Neuronal stem cell (in vitro differentiated cells): ENCODE measurements at regions not wholly inside any gene's neighbourhood (a gene's known extent, or its start where the extent isn't known, plus 50 kb on each side); places are given as distances from the start of the nearest gene placed in this dataset.

Experiments
- DNase-seq: peaks from one replicate; pipeline ENCODE4 v3.0.0-alpha.2; 2013; ENCODE audit warnings: low spot score
- H2AFZ ChIP-seq: one replicate; pipeline ENCODE4 v1.6.1; 2013; ENCODE audit warnings: mild to moderate bottlenecking, low read length, inconsistent platforms
- H2AK5ac ChIP-seq: 2 replicates; pipeline ENCODE4 v1.6.1; 2013; ENCODE audit warnings: low read depth, mild to moderate bottlenecking, inconsistent platforms, low read length, moderate library complexity, mixed read lengths
- H2BK120ac ChIP-seq: 2 replicates; pipeline ENCODE4 v1.6.1; 2013; ENCODE audit warnings: low read depth, mild to moderate bottlenecking, inconsistent platforms, low read length, moderate library complexity, mixed read lengths
- H2BK12ac ChIP-seq: one replicate; pipeline ENCODE4 v1.6.1; 2013; ENCODE audit warnings: low read length, inconsistent platforms
- H2BK15ac ChIP-seq: 2 replicates; pipeline ENCODE4 v1.6.1; 2013; ENCODE audit warnings: mild to moderate bottlenecking, low read length, inconsistent platforms, mixed read lengths
- H2BK5ac ChIP-seq: one replicate; pipeline ENCODE4 v1.6.1; 2013; ENCODE audit warnings: inconsistent platforms, mild to moderate bottlenecking, low read length, moderate library complexity
- H3K14ac ChIP-seq: one replicate; pipeline ENCODE4 v1.6.1; 2013; ENCODE audit warnings: low read length, inconsistent platforms
- H3K18ac ChIP-seq: 2 replicates; pipeline ENCODE4 v1.6.1; 2013; ENCODE audit warnings: low read length, inconsistent platforms
- H3K23ac ChIP-seq: 2 replicates; pipeline ENCODE4 v1.6.1; 2013; ENCODE audit warnings: low read depth, mild to moderate bottlenecking, mixed read lengths, low read length, inconsistent platforms; ENCODE audit not compliant: poor library complexity
- H3K27ac ChIP-seq: replicated peaks from 3 replicates; pipeline ENCODE4 v1.5.1; 2013; ENCODE audit warnings: low read length, inconsistent platforms
- H3K27me3 ChIP-seq, 3 experiments: 2 replicates each; pipeline ENCODE4 v1.6.1; 2013; ENCODE audit warnings: low read length in 3 of 3, mild to moderate bottlenecking in 2 of 3, inconsistent platforms in 1 of 3, low read depth in 1 of 3, mixed read lengths in 1 of 3, moderate library complexity in 1 of 3; ENCODE audit not compliant: control insufficient read depth in 3 of 3, insufficient read depth in 3 of 3
- H3K36me3 ChIP-seq, 2 donors: replicated peaks in 1 of 2; 2 replicates each; pipeline ENCODE4 v1.6.1; 2013; ENCODE audit warnings: low read length in 2 of 2; ENCODE audit not compliant: control insufficient read depth in 2 of 2, insufficient read depth in 2 of 2
- H3K4ac ChIP-seq: 2 replicates; pipeline ENCODE4 v1.6.1; 2013; ENCODE audit warnings: inconsistent platforms, mild to moderate bottlenecking, low read length, moderate library complexity
- H3K4me1 ChIP-seq, 2 donors: 1 replicate in 1 of 2; 2 replicates in 1 of 2; pipeline ENCODE4 v1.6.1; 2013; ENCODE audit warnings: low read length in 2 of 2, low read depth in 1 of 2; ENCODE audit not compliant: control insufficient read depth in 2 of 2, insufficient read depth in 1 of 2
- H3K4me2 ChIP-seq: one replicate; pipeline ENCODE4 v1.6.1; 2013; ENCODE audit warnings: mild to moderate bottlenecking, low read length, inconsistent platforms; ENCODE audit not compliant: insufficient read depth, poor library complexity, severe bottlenecking
- H3K4me3 ChIP-seq, 2 donors: 2 replicates each; pipeline ENCODE4 v1.5.1; 2013; ENCODE audit warnings: low read length in 2 of 2, mild to moderate bottlenecking in 2 of 2, inconsistent platforms in 1 of 2, moderate library complexity in 1 of 2
- H3K79me1 ChIP-seq: one replicate; pipeline ENCODE4 v1.6.1; 2013; ENCODE audit warnings: low read depth, mild to moderate bottlenecking, inconsistent platforms, low read length, moderate library complexity
- H3K9ac ChIP-seq: one replicate; pipeline ENCODE4 v1.6.1; 2013; ENCODE audit warnings: mild to moderate bottlenecking, low read depth, low read length, inconsistent platforms; ENCODE audit not compliant: poor library complexity
- H3K9me3 ChIP-seq, 2 donors: replicated peaks in 1 of 2; 2 replicates each; pipeline versions ENCODE3 to v1.6.1; 2013; ENCODE audit warnings: low read length in 2 of 2, mild to moderate bottlenecking in 2 of 2, inconsistent platforms in 1 of 2, low read depth in 1 of 2, mixed read lengths in 1 of 2, moderate library complexity in 1 of 2; ENCODE audit not compliant: control insufficient read depth in 2 of 2, insufficient read depth in 1 of 2
- H4K8ac ChIP-seq: one replicate; pipeline ENCODE4 v1.6.1; 2013; ENCODE audit warnings: low read depth, mild to moderate bottlenecking, inconsistent platforms, low read length, moderate library complexity
- H4K91ac ChIP-seq: one replicate; pipeline ENCODE4 v1.6.1; 2013; ENCODE audit warnings: low read length, low read depth, mild to moderate bottlenecking, inconsistent platforms; ENCODE audit not compliant: poor library complexity
- WGBS, 2 donors: extraction: QIAGEN DNeasy Blood & Tissue Kit; methylation state at CpG; one replicate each; pipeline ENCODE4 v1.1.7; 2013; ENCODE audit warnings: missing lambda C conversion rate in 2 of 2, mixed read lengths in 1 of 2; ENCODE audit not compliant: insufficient read length in 2 of 2, insufficient replicate concordance in 1 of 2; ENCODE audit errors: extremely low coverage in 2 of 2; 5-methylcytosine and 5-hydroxymethylcytosine counted together

DNA sequence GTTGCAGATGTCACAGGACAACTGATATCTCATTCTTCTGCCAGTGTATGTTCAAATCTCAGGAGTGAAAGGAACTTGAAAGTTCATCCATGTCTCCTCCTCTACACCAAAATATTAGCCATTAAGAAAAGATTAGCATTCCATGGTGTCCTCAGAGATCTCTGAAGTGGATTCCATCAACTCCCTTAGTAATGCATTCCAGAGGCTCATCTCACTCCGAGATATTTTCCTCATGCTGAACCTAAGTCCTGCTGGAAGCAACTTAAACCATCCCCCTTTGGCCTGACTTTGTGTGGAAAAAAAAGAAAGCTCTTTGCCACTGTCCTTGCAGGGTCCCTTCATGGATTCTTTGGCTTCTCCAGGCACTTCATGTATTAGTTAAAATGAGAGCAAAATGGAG lies 155.7 kb upstream of the ZNF462 start:
- no peak overlapping the region for H2BK5ac ChIP-seq
- H3K36me3 ChIP-seq = no peaks in the 10 kb centered on the region
- H3K27ac ChIP-seq = no peak overlapping the region
- H2BK12ac ChIP-seq = no peak overlapping the region
- H3K4me2 ChIP-seq = no peak overlapping the region
- no peak overlapping the region for H2BK120ac ChIP-seq
- no peaks in the 10 kb centered on the region for H3K27me3 ChIP-seq
- no peak overlapping the region for H2AFZ ChIP-seq
- no peak for DNase-seq
- H3K14ac ChIP-seq = no peak overlapping the region
- H3K79me1 ChIP-seq = no peaks in the 10 kb centered on the region
- no CpG with 5 or more reads among the region's 1 CpG for WGBS, 2 donors
- H3K4me3 ChIP-seq = no peak overlapping the region
- no peak overlapping the region for H3K18ac ChIP-seq
- H2BK15ac ChIP-seq = no peak overlapping the region
- H2AK5ac ChIP-seq = no peak overlapping the region
- H4K8ac ChIP-seq = no peak overlapping the region
- H3K9me3 ChIP-seq = no peaks in the 10 kb centered on the region
- no peak overlapping the region for H4K91ac ChIP-seq
- no peaks in the 10 kb centered on the region for H3K4me1 ChIP-seq
- H3K9ac ChIP-seq = no peak overlapping the region
- H3K4ac ChIP-seq = no peak overlapping the region
- no peak overlapping the region for H3K23ac ChIP-seq

DNA sequence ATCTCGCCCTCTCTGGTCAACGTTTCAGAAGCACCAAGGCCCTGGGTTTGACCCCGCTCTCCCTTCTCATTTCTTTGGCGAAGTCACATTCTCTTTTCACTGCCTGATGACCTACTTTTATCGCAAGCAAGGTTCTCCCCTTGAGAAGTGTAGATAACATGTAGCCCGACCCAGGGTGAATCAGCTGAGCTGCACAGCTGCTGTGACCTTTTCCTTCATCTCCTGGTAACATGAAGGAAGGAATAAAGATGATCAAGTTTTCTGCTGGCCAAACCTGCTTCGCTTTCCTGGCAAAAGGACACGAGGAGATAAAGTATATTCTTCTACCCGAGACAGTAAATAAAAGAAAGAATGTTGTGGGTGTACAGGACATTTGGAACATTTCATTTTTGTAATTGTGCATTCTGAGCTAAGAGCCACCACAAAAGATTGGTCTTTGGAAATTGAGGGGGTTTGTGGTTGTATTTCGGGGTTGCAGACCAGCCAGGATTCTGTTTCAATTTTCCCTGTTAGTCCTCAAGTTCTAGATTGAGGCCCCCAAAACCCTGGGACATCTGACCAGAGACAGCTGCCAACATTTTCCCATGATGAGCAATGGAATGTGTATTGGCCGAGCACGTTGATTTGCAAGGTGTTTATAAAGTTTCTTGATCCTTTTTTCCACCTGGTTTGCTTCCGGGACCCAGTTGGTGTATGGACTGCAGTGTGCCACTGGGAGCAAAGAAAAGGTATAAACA lies 155.1 kb upstream of the ZNF462 start:
- H3K36me3 ChIP-seq = no peaks in the 10 kb centered on the region
- H3K4me3 ChIP-seq = no peak overlapping the region
- H2BK15ac ChIP-seq = no peak overlapping the region
- H3K4ac ChIP-seq = no peak overlapping the region
- H2BK120ac ChIP-seq = no peak overlapping the region
- H4K91ac ChIP-seq = no peak overlapping the region
- no peak overlapping the region for H3K18ac ChIP-seq
- no peaks in the 10 kb centered on the region for H3K27me3 ChIP-seq
- no peak overlapping the region for H2BK5ac ChIP-seq
- H3K27ac ChIP-seq = no peak overlapping the region
- H3K4me1 ChIP-seq = no peaks in the 10 kb centered on the region
- H3K9me3 ChIP-seq = no peaks in the 10 kb centered on the region
- no peak overlapping the region for H2BK12ac ChIP-seq
- no CpG with 5 or more reads among the region's 13 CpGs for WGBS, 2 donors
- no peak overlapping the region for H4K8ac ChIP-seq
- H3K23ac ChIP-seq = no peak overlapping the region
- no peak overlapping the region for H3K4me2 ChIP-seq
- H3K9ac ChIP-seq = no peak overlapping the region
- H3K14ac ChIP-seq = no peak overlapping the region
- no peaks in the 10 kb centered on the region for H3K79me1 ChIP-seq
- no peak overlapping the region for H2AFZ ChIP-seq
- no peak overlapping the region for H2AK5ac ChIP-seq
- no peak for DNase-seq

DNA sequence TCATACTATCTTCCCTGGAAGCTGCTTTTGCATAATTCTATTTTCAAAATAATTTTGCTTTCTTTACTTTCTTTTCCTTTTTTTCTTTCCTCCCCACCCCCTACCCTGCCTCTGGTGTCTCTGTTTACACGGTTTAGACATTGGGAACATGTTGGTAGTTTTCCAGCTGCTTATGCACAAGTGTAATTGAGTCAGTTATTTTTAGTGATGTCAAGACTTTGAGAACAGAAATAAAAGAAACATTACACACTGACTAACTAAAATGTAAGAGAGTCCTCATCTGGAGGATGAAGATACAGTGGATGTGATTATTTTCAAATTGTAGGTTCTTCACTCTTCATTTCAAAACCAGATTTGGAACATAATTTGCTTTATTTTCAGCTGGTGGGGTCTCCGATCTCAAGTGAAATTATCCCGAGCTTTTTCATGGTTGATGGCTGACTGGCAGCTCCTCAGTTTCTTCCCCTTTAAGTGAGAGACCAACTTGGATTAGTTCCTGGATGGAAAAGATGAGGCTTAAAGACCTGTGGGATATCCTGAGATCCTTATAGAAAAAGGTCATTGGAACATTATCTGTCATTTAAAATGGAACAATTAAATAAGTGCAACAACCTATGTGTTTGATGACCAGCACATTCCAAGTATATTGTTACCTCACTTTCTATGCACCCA lies 154.4 kb upstream of the ZNF462 start:
- H3K18ac ChIP-seq = no peak overlapping the region
- no peak overlapping the region for H2AK5ac ChIP-seq
- no peak overlapping the region for H3K4me2 ChIP-seq
- no peak overlapping the region for H4K91ac ChIP-seq
- H3K14ac ChIP-seq = no peak overlapping the region
- WGBS, 2 donors = no CpG with 5 or more reads among the region's 3 CpGs
- H2BK15ac ChIP-seq = no peak overlapping the region
- no peak overlapping the region for H3K27ac ChIP-seq
- peak overlapping the region; percentile 18 for H2AFZ ChIP-seq
- H3K23ac ChIP-seq = no peak overlapping the region
- H3K9ac ChIP-seq = no peak overlapping the region
- H3K4me1 ChIP-seq = no peaks in the 10 kb centered on the region
- H3K4me3 ChIP-seq = no peak overlapping the region
- no peak for DNase-seq
- H2BK5ac ChIP-seq = no peak overlapping the region
- no peaks in the 10 kb centered on the region for H3K27me3 ChIP-seq
- no peaks in the 10 kb centered on the region for H3K36me3 ChIP-seq
- no peak overlapping the region for H3K4ac ChIP-seq
- H2BK120ac ChIP-seq = no peak overlapping the region
- H3K9me3 ChIP-seq = no peaks in the 10 kb centered on the region
- H4K8ac ChIP-seq = no peak overlapping the region
- no peaks in the 10 kb centered on the region for H3K79me1 ChIP-seq
- no peak overlapping the region for H2BK12ac ChIP-seq

DNA sequence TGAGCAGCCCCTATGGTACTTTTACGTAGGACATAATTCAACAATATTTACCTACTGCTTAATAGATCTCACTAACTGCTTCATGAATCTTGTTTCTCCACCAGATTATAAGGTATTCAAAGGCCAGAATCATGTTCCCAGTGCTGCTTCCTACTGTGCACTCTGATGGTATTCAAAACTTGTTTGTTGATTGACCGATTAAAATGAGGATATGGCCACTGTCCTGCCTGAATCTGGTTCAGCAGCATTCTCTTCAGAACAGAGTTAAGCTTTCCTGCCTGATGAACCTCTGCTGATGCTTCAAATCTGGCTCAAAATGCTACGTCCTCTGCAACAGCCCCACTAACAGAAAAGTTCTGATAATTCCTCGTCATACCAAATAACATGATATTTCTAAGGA lies 150.7 kb upstream of the ZNF462 start:
- no peak overlapping the region for H3K4ac ChIP-seq
- no peaks in the 10 kb centered on the region for H3K4me1 ChIP-seq
- WGBS, 2 donors = no CpG with 5 or more reads among the region's 4 CpGs
- no peak overlapping the region for H2BK15ac ChIP-seq
- H3K9me3 ChIP-seq = no peaks in the 10 kb centered on the region
- no peaks in the 10 kb centered on the region for H3K27me3 ChIP-seq
- no peak overlapping the region for H3K4me2 ChIP-seq
- H2BK5ac ChIP-seq = no peak overlapping the region
- H2AFZ ChIP-seq = no peak overlapping the region
- H2AK5ac ChIP-seq = no peak overlapping the region
- no peak overlapping the region for H3K18ac ChIP-seq
- no peak overlapping the region for H3K27ac ChIP-seq
- H3K23ac ChIP-seq = no peak overlapping the region
- H2BK120ac ChIP-seq = no peak overlapping the region
- no peak overlapping the region for H4K91ac ChIP-seq
- no peak overlapping the region for H3K14ac ChIP-seq
- H3K9ac ChIP-seq = no peak overlapping the region
- no peaks in the 10 kb centered on the region for H3K36me3 ChIP-seq
- no peak for DNase-seq
- H2BK12ac ChIP-seq = no peak overlapping the region
- no peak overlapping the region for H3K4me3 ChIP-seq
- no peaks in the 10 kb centered on the region for H3K79me1 ChIP-seq
- H4K8ac ChIP-seq = no peak overlapping the region
